H1 (cell line): ENCODE measurements at regions not wholly inside any gene's neighbourhood (a gene's known extent, or its start where the extent isn't known, plus 50 kb on each side); places are given as distances from the start of the nearest gene placed in this dataset.

Experiments used
- SIRT6 ChIP-seq: IDR thresholded peaks from one replicate; pipeline ENCODE4 v1.7.1; 2012; ENCODE audit warnings: low read length, inconsistent platforms
- TBP ChIP-seq: IDR thresholded peaks from 2 replicates; pipeline ENCODE4 v1.6.1; 2011; ENCODE audit warnings: low read depth, low read length, improper control_type of control experiment

DNA sequence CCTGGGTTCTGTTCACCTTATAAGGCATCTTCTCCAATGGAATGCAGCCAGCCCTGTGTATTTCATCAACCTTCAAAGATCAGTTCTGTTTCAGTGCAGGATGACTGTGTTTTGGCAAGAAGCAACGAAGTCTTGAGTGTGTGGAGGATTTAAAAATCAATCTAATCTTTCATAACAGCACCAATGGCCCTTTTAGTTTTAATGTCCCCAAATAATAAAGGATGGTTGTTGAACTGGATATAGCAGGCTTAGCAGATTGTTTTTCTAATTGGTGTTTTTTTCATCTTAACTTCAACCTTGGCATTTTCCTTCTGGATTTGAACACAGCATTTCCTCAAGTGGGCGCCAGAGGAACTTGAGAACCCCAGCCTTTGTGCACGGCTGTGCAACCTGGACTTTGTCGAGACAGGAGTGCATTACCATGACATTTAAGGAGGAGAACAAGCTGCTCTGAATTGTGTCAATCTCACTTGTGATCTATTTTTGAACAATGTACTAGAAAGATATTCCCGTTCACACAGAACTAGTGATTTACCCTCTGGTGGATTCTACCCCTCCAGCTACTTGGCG, 313.3 kb upstream of the AKR1E2 start (continued):
- no peak for TF ChIP-seq SIRT6
- TF ChIP-seq TBP = no peak
